Upper lobe of right lung (tissue), 1 donor: ENCODE measurements at regions not wholly inside any gene's neighbourhood (a gene's known extent, or its start where the extent isn't known, plus 50 kb on each side); places are given as distances from the start of the nearest gene placed in this dataset.

Experiments
- ATAC-seq: fragments of 200-7000 bp; cut with Tn5 transposase; one replicate; pipeline ENCODE4 v1.9.1; 2020; ENCODE audit warnings: mild to moderate bottlenecking, moderate library complexity
- DNase-seq: peaks from one replicate; pipeline ENCODE4 v3.0.0-alpha.2; 2020
- H3K27ac ChIP-seq: fragments of 200-600 bp; one replicate; pipeline ENCODE4 v1.8.0; 2022
- H3K27me3 ChIP-seq: fragments of 200-600 bp; one replicate; pipeline ENCODE4 v1.8.0; 2022; ENCODE audit warnings: mild to moderate bottlenecking
- H3K36me3 ChIP-seq: fragments of 200-600 bp; one replicate; pipeline ENCODE4 v1.8.0; 2022
- H3K4me1 ChIP-seq: fragments of 200-600 bp; one replicate; pipeline ENCODE4 v1.8.0; 2022
- H3K4me3 ChIP-seq: fragments of 200-600 bp; one replicate; pipeline ENCODE4 v1.8.0; 2022; ENCODE audit warnings: mild to moderate bottlenecking
- H3K9me3 ChIP-seq: fragments of 200-600 bp; one replicate; pipeline ENCODE4 v1.8.0; 2022
- CTCF ChIP-seq: fragments of 200-600 bp; IDR thresholded peaks from one replicate; pipeline ENCODE4 v1.8.0; 2022; ENCODE audit warnings: antibody characterized with exemption
- intact Hi-C: fragments of 100-400 bp; cut with DNase I; formaldehyde crosslinking; loops from one replicate; pipeline ENCODE4 v1.11.0; 2022
- donor health status: DM: no; HTN: yes; CAD: no; lungs with severe emphysema.

GRCh38 chr13:104267206-104267811 is 1201.1 kb upstream of the SLC10A2 start:
- no peak for ATAC-seq
- Histone ChIP-seq H3K4me1 (no peaks in the 10 kb centered on the region), H3K9me3 (no peaks in the 10 kb centered on the region), H3K4me3 (no peak overlapping the region), H3K27ac (no peak overlapping the region), H3K27me3 (no peaks in the 10 kb centered on the region), H3K36me3 (no peaks in the 10 kb centered on the region)
- DNase-seq = no peak
- intact Hi-C loops = no loop called here
- no peak for TF ChIP-seq CTCF

GRCh38 chr13:104256701-104257100 is 1190.5 kb upstream of the SLC10A2 start:
- no peaks in the 10 kb centered on the region for H3K4me1 ChIP-seq
- no peaks in the 10 kb centered on the region for H3K36me3 ChIP-seq
- H3K9me3 ChIP-seq = no peaks in the 10 kb centered on the region
- no peak for TF ChIP-seq CTCF
- DNase-seq (no peak), ATAC-seq (no peak)
- H3K4me3 ChIP-seq = no peak overlapping the region
- intact Hi-C loops = no loop called here
- no peak overlapping the region for H3K27ac ChIP-seq
- H3K27me3 ChIP-seq = no peaks in the 10 kb centered on the region

- no peaks in the 10 kb centered on the region for H3K36me3 ChIP-seq
- intact Hi-C loops = no loop called here
- no peak for TF ChIP-seq CTCF
- no peaks in the 10 kb centered on the region for H3K4me1 ChIP-seq
- no peak overlapping the region for H3K27ac ChIP-seq
- no peak for ATAC-seq
- DNase-seq = no peak
- no peaks in the 10 kb centered on the region for H3K9me3 ChIP-seq
- H3K27me3 ChIP-seq = no peaks in the 10 kb centered on the region
- H3K4me3 ChIP-seq = no peak overlapping the region
Observed at GRCh38 chr13:104253063-104253680, 1187.0 kb upstream of the SLC10A2 start.

- no peaks in the 10 kb centered on the region for H3K36me3 ChIP-seq
- H3K4me1 ChIP-seq = no peaks in the 10 kb centered on the region
- no peak for TF ChIP-seq CTCF
- H3K9me3 ChIP-seq = no peaks in the 10 kb centered on the region
- ATAC-seq (no peak), DNase-seq (no peak)
- H3K27me3 ChIP-seq = no peaks in the 10 kb centered on the region
- intact Hi-C loops = no loop called here
- H3K4me3 ChIP-seq = no peak overlapping the region
- H3K27ac ChIP-seq = no peak overlapping the region
Observed at GRCh38 chr13:104251931-104252330, 1185.7 kb upstream of the SLC10A2 start.

GRCh38 chr13:104246955-104247354 is 1180.7 kb upstream of the SLC10A2 start:
- intact Hi-C loops = no loop called here
- DNase-seq (no peak), ATAC-seq (no peak)
- TF ChIP-seq CTCF = no peak
- Histone ChIP-seq H3K36me3 (no peaks in the 10 kb centered on the region), H3K4me1 (no peaks in the 10 kb centered on the region), H3K27ac (no peak overlapping the region), H3K4me3 (no peak overlapping the region), H3K27me3 (no peaks in the 10 kb centered on the region), H3K9me3 (no peaks in the 10 kb centered on the region)
